BE2C (cell line): ENCODE measurements at regions not wholly inside any gene's neighbourhood (a gene's known extent, or its start where the extent isn't known, plus 50 kb on each side); places are given as distances from the start of the nearest gene placed in this dataset.
"Not testable (repeated sequence)": the region's sequence is repeated elsewhere in the genome, so short reads cannot be mapped to it uniquely, and the experiment has no call there.

Experiments
- DNase-seq: peaks from one replicate; pipeline ENCODE4 v3.0.0-alpha.2; 2020
- H3K27me3 ChIP-seq: fragments of 250-450 bp; sonication (Bioruptor Pico); 2 replicates; pipeline ENCODE4 v1.5.1; 2020; ENCODE audit warnings: mild to moderate bottlenecking
- H3K36me3 ChIP-seq: fragments of 250-450 bp; sonication (Bioruptor Pico); 2 replicates; pipeline ENCODE4 v1.5.1; 2020; ENCODE audit warnings: mild to moderate bottlenecking
- H3K4me1 ChIP-seq: fragments of 250-450 bp; sonication (Bioruptor Pico); 2 replicates; pipeline ENCODE4 v1.5.1; 2020
- H3K4me3 ChIP-seq: 2 replicates; pipeline ENCODE4 v1.5.1; 2011; ENCODE audit warnings: low read depth, low read length
- H3K9me3 ChIP-seq: fragments of 250-450 bp; sonication (Bioruptor Pico); 2 replicates; pipeline ENCODE4 v1.5.1; 2020
- TF ChIP-seq, protein P1 (sequence below): IDR thresholded peaks from 2 replicates; pipeline ENCODE4 v1.5.1; 2012; ENCODE audit warnings: mild to moderate bottlenecking, low read depth, low read length

DNA sequence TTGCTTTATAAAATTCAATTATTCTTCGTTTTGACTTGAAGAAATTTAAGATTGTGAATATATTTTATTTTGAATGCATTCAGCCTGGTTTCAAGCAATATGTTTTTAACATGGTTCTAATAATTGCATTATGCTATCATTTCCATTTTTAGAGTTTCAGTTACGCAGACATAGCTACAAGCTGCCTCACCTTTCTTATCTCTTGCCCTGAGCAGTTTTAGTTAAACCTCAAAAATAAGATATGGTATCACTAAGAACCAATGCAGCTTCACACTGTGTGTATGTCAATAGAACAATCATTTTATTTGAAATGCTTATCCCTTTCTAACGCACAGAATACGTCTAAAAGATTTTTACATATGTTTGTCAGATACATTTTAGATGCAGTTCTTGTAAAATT, 632.6 kb upstream of the KCND2 start:
- H3K36me3 ChIP-seq, result no peaks in the 10 kb centered on the region
- no peak overlapping the region for H3K4me3 ChIP-seq
- TF ChIP-seq, protein P1, sequence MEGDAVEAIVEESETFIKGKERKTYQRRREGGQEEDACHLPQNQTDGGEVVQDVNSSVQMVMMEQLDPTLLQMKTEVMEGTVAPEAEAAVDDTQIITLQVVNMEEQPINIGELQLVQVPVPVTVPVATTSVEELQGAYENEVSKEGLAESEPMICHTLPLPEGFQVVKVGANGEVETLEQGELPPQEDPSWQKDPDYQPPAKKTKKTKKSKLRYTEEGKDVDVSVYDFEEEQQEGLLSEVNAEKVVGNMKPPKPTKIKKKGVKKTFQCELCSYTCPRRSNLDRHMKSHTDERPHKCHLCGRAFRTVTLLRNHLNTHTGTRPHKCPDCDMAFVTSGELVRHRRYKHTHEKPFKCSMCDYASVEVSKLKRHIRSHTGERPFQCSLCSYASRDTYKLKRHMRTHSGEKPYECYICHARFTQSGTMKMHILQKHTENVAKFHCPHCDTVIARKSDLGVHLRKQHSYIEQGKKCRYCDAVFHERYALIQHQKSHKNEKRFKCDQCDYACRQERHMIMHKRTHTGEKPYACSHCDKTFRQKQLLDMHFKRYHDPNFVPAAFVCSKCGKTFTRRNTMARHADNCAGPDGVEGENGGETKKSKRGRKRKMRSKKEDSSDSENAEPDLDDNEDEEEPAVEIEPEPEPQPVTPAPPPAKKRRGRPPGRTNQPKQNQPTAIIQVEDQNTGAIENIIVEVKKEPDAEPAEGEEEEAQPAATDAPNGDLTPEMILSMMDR, result no peak
- H3K27me3 ChIP-seq, result no peaks in the 10 kb centered on the region
- no peaks in the 10 kb centered on the region for H3K4me1 ChIP-seq
- H3K9me3 ChIP-seq, result no peaks in the 10 kb centered on the region; the same call in 1 of the 2 replicates
- DNase-seq, result no peak

DNA sequence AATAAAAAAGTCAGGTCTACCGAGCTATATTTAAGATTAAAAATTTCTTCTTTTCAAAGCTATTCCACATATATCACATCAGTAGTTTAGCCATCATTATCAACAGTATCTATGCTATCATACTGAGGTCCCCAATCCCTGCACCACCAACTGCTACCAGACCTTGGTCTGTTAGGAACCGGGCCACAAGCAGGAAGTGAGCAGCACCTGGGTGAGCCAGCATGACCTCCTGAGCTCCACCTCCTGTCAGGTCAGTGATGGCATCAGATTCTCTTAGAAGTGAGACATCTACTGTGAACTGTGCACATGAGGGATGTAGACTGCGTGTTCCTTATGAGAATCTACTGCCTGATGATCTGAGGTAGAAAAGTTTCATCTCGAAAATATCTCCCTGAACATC, 632.1 kb upstream of the KCND2 start:
- TF ChIP-seq, protein P1, result no peak
- H3K27me3 ChIP-seq, result no peaks in the 10 kb centered on the region

DNA sequence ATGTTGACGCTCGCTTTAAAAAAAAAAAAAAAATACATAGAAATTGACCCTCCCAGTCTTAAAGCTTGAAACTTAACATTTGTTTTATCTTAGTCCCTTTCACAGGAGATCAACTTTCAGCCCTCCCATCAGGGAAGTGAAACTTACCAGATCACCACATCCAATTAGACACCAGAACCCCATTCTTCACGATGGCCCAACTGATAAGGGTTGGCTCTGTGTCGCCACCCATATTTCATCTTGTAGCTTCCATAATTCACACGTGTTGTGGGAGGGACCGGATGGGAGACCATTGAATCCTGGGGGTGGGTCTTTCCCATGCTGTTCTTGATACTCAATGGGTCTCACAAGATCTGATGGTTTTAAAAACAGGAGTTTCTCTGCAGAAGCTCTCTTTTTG, 629.4 kb upstream of the KCND2 start:
- no peaks in the 10 kb centered on the region for H3K27me3 ChIP-seq
- TF ChIP-seq, protein P1, result no peak
- no peak for DNase-seq

More for the DNA sequence above, 632.1 kb upstream of the KCND2 start:
- Histone ChIP-seq H3K4me3 (no peak overlapping the region), H3K9me3 (no peaks in the 10 kb centered on the region; the same call in 1 of the 2 replicates), H3K36me3 (no peaks in the 10 kb centered on the region), H3K4me1 (no peaks in the 10 kb centered on the region)
- no peak for DNase-seq

DNA sequence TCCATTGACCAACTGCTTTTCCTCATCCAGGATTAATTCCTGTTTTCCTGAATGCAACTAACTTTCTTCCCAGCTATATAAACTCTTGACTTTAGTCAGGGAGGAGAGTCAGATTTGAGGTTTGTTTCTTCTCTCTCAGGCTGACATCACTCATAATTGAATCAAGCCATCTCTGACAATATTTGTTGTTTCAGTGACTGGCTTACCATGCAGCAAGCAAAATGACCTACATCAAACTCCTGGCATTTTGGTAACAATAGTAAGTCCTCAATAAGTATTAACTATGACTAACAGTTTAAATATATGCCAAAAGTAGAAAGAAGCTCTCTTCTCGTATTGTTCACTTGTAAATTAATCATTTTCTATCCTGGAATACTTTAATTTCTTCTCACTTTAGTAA, 625.7 kb upstream of the KCND2 start:
- Histone ChIP-seq H3K4me1 (no peaks in the 10 kb centered on the region), H3K36me3 (no peaks in the 10 kb centered on the region), H3K9me3 (no peaks in the 10 kb centered on the region; the same call in 1 of the 2 replicates), H3K4me3 (no peak overlapping the region), H3K27me3 (no peaks in the 10 kb centered on the region)
- TF ChIP-seq, protein P1, result no peak
- DNase-seq, result no peak

More for the DNA sequence above, 629.4 kb upstream of the KCND2 start:
- Histone ChIP-seq H3K4me1 (no peaks in the 10 kb centered on the region), H3K4me3 (no peak overlapping the region), H3K36me3 (no peaks in the 10 kb centered on the region), H3K9me3 (no peaks in the 10 kb centered on the region; the same call in 1 of the 2 replicates)

DNA sequence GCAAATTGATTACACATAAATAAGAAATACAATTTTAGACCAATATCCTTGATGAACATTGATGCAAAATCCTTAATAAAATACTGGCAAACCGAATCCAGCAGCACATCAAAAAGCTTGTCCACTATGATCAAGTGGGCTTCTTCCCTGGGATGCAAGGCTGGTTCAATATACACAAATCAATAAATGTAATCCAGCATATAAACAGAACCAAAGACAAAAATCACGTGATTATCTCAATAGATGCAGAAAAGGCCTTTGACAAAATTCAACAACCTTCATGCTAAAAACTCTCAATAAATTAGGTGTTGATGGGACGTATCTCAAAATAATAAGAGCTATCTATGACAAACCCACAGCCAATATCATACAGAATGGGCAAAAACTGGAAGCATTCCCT, 624.2 kb upstream of the KCND2 start:
- not testable (repeated sequence) for H3K4me3 ChIP-seq, H3K9me3 ChIP-seq, H3K36me3 ChIP-seq, H3K4me1 ChIP-seq, H3K27me3 ChIP-seq, DNase-seq

DNA sequence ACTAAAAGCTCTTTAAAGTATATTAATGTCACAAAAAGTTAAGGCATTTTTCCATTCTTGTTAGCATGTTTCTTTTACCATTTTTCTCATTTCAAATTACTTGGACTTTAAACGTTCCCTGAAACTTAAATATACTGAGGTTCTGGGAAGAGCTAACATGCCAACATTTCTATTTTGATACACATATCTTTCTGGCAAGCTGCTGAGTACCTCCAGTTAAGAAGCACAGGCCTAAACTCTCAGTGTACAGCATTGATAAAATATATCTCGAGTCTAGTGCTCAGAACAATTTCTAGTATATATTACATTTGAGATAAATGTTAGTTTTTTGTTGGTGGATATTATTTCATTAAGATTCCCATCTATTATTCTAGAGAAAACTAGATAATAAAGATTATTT, 612.9 kb upstream of the KCND2 start:
- TF ChIP-seq, protein P1, result no peak
- H3K9me3 ChIP-seq, result no peaks in the 10 kb centered on the region
- H3K27me3 ChIP-seq, result no peaks in the 10 kb centered on the region
- H3K4me3 ChIP-seq, result no peak overlapping the region
- no peaks in the 10 kb centered on the region for H3K36me3 ChIP-seq
- H3K4me1 ChIP-seq, result no peaks in the 10 kb centered on the region
- DNase-seq, result no peak

DNA sequence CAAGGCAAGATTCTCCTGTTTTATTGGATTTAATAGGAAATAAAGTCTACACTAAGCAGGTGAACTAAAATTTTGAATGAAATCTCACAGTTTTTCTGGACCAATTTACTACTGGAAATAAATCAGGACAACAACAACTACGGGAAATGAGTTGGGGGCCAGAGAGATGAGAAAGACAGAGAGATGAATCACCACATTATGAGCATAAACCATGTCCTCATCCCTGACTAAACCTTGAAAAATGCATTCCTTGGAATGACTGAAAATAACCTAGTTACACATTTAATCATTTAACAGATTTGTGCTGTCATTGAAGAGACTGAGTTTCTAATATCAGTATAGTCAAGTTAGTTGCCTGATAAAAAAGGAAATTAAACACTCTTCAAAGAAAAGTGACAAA, 608.4 kb upstream of the KCND2 start:
- no peak for DNase-seq
- H3K4me1 ChIP-seq, result no peaks in the 10 kb centered on the region
- no peak overlapping the region for H3K4me3 ChIP-seq
- TF ChIP-seq, protein P1, result no peak
- no peaks in the 10 kb centered on the region for H3K9me3 ChIP-seq
- H3K36me3 ChIP-seq, result no peaks in the 10 kb centered on the region
- H3K27me3 ChIP-seq, result no peaks in the 10 kb centered on the region
